Neural cell (in vitro differentiated cells): ENCODE measurements at regions not wholly inside any gene's neighbourhood (a gene's known extent, or its start where the extent isn't known, plus 50 kb on each side); places are given as distances from the start of the nearest gene placed in this dataset.

Experiments
- CTCF ChIP-seq: fragments of 450-650 bp; IDR thresholded peaks from 2 replicates; pipeline ENCODE4 v1.5.1; 2014; ENCODE audit warnings: antibody characterized with exemption, mild to moderate bottlenecking, moderate library complexity; ENCODE audit not compliant: poor library complexity, severe bottlenecking
- EP300 ChIP-seq: fragments of 450-650 bp; conservative IDR thresholded peaks from 2 replicates; pipeline ENCODE4 v1.6.1; 2014; ENCODE audit warnings: antibody characterized with exemption, mild to moderate bottlenecking, moderate library complexity; ENCODE audit not compliant: poor library complexity, severe bottlenecking
- EZH2 ChIP-seq: fragments of 200-600, 300-800 bp; shearing (Covaris generic), sonication (generic); IDR thresholded peaks from 2 replicates; pipeline ENCODE4 v1.6.1; 2014; ENCODE audit warnings: antibody characterized with exemption, low read length, borderline replicate concordance, mild to moderate bottlenecking; ENCODE audit not compliant: insufficient read depth, poor library complexity, severe bottlenecking
- MXI1 ChIP-seq: fragments of 450-650 bp; conservative IDR thresholded peaks from 2 replicates; pipeline ENCODE4 v1.6.1; 2014; ENCODE audit warnings: antibody characterized with exemption, mild to moderate bottlenecking; ENCODE audit not compliant: poor library complexity, severe bottlenecking
- POLR2AphosphoS5 ChIP-seq: IDR thresholded peaks from 2 replicates; pipeline ENCODE4 v1.6.1; 2012
- REST ChIP-seq: IDR thresholded peaks from 2 replicates; pipeline ENCODE4 v1.6.1; 2012; ENCODE audit warnings: borderline replicate concordance
- SMC3 ChIP-seq: fragments of 450-650 bp; conservative IDR thresholded peaks from 2 replicates; pipeline ENCODE4 v1.6.1; 2014; ENCODE audit warnings: antibody characterized with exemption, mild to moderate bottlenecking, moderate library complexity; ENCODE audit not compliant: poor library complexity
- TAF1 ChIP-seq: IDR thresholded peaks from 2 replicates; pipeline ENCODE4 v1.6.1; 2012; ENCODE audit warnings: low read depth

- no peak for TF ChIP-seq CTCF
- TF ChIP-seq EP300, result no peak
- no peak for TF ChIP-seq POLR2AphosphoS5
- TF ChIP-seq SMC3, result no peak
- no peak for TF ChIP-seq MXI1
- TF ChIP-seq REST, result no peak
- TF ChIP-seq EZH2, result no peak
- TF ChIP-seq TAF1, result no peak
These were observed 137.9 kb downstream of the SOX9 start for GRCh38 chr17:72258711-72259110.
